ENCODE measurements at regions not wholly inside any gene's neighbourhood (a gene's known extent, or its start where the extent isn't known, plus 50 kb on each side); places are given as distances from the start of the nearest gene placed in this dataset.

GRCh38 chr6:120511712-120512111 is 822.6 kb downstream of the TBC1D32 start:
- TF ChIP-seq CTCF (IDR thresholded peaks at IDR 0.05) (no peak), POLR2A (IDR thresholded peaks at IDR 0.05) (no peak), EP300 (IDR thresholded peaks at IDR 0.05) (no peak)

Measured in tibial nerve (tissue), 4 donors.